ENCODE measurements at regions not wholly inside any gene's neighbourhood (a gene's known extent, or its start where the extent isn't known, plus 50 kb on each side); places are given as distances from the start of the nearest gene placed in this dataset.
"Not testable (repeated sequence)": the region's sequence is repeated elsewhere in the genome, so short reads cannot be mapped to it uniquely, and the experiment has no call there.

GRCh38 chr5:67722582-67722981, 493.0 kb upstream of the PIK3R1 start:
- H3K4me3 ChIP-seq (ENCODE audit: low read depth, low read length): not testable (repeated sequence)

DNA sequence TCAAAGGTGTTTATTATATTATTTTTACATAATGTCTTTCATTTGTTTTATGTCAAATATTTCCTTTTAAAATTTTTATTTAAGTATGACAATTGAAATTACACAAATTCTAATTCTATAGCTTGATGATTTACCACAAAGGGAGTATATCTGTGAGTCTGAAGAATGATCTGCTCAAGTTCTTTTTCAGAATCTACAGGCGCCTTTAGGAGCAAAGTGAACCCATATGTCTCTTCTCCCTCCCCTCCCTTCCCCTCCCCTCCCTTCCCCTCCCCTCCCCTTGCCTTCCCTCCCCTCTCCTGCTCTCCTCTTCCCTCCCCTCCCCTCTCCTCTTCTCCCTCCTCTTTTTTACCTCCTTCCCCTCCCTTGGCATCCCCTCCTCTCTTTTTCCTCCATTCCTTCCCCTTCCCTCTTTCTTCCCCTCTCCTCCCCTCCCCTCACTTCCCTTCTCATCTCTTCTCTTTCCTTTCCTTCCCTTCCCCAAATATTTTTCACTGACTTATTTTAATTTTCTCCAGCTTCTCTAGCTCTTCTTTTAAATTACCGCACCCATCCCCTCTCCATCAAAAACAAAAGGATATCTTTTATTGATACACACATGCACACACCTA, 495.3 kb upstream of the PIK3R1 start:
- no peak overlapping the region for H3K4me3 ChIP-seq (ENCODE audit: low read depth, low read length)

GRCh38 chr5:67702008-67702407, 505.4 kb upstream of the CD180 start:
- no peak overlapping the region for H3K4me3 ChIP-seq (ENCODE audit: low read depth, low read length)

GRCh38 chr5:67699560-67699959, 503.0 kb upstream of the CD180 start:
- no peak overlapping the region for H3K4me3 ChIP-seq (ENCODE audit: low read depth, low read length)

GRCh38 chr5:67696446-67696845, 499.8 kb upstream of the CD180 start:
- no peak overlapping the region for H3K4me3 ChIP-seq (ENCODE audit: low read depth, low read length)

- H3K4me3 ChIP-seq (ENCODE audit: low read depth, low read length): no peak overlapping the region
These were observed 498.8 kb upstream of the CD180 start for GRCh38 chr5:67695369-67695768.

GRCh38 chr5:67694810-67695191, 498.2 kb upstream of the CD180 start:
- no peak overlapping the region for H3K4me3 ChIP-seq (ENCODE audit: low read depth, low read length)

DNA sequence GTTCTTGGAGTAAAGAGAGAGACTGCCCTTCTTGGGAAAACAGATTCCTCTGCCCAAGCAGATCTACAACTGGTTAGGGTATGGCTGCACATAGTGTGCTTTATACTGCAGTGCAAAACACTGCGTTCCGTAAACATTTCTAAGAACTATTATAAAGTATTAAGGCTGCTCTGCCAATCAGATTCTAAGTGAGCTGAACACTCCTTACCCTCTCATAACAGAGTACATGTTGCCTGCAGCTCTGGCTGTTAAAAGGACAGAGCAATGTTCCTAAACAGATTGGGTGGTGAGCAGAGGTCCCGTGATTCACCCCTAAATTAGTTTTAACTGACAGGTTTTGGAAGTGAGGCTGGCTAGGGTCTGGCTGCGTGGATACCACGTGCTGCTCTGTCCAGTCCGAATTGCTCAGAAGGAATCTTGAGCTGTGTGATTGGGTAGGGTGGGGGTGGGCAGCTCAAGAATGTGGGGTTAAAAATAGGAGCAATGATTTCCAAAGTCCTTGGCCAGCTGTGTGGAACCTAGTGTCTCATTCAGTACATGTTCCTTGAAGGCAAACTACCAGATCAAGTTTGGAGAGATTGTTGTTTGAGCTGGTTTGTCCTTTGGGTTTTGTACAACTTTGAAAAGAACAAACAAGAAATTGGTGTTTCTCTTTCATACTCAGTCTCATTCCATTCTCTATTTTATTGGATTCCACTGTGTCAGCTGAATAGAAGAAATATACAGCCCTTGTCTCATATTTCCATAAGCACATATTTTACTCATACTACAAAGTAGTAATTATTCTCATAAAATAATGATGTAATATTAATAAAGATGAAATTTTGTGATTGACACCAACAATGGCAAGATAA, 497.6 kb upstream of the CD180 start:
- no peak overlapping the region for H3K4me3 ChIP-seq (ENCODE audit: low read depth, low read length)

- no peak overlapping the region for H3K4me3 ChIP-seq (ENCODE audit: low read depth, low read length)
These were observed 490.1 kb upstream of the CD180 start for GRCh38 chr5:67686746-67687145.

GRCh38 chr5:67681703-67682102, 485.1 kb upstream of the CD180 start:
- H3K4me3 ChIP-seq (ENCODE audit: low read depth, low read length): no peak overlapping the region

DNA sequence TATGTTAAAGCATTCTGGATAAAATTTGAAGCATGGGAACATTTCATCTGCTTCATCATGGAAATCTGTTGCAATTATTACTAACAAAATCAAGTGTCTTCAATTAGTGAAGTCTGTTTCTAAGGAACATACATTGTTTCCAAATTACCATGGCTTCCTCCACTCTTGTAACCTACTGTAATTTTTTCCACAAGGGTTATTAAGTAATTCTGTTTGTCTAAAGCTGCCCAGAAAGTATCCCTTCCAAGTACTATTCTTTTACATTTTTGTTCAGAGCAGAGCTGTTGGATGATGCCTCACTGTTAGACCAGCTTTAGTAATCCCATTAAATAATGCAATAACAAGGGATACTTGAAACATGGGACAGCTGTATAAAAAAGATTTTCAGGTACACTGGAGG, 483.5 kb upstream of the CD180 start:
- H3K4me3 ChIP-seq (ENCODE audit: low read depth, low read length): no peak overlapping the region

- no peak overlapping the region for H3K4me3 ChIP-seq (ENCODE audit: low read depth, low read length)
These were observed 482.7 kb upstream of the CD180 start for GRCh38 chr5:67679184-67679841.

DNA sequence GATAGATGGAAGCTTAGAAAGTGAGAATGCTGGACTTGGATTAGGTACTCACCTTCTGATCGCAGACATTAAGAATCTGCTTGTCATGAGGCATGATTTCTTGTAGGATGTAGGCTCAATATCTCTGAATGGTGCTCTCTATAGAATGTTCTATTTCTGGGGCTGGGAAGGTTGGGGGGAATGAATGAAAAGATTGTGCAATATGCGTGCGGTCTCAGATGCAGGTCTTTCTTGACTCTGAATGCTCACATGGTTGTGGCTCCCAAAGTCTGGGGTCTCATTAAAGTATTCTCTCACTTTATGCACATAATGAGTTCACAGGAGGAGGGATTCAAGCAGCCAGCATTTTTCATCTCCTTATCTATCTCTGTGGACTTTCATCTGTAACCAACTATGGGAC, 482.0 kb upstream of the CD180 start:
- no peak overlapping the region for H3K4me3 ChIP-seq (ENCODE audit: low read depth, low read length)

- H3K4me3 ChIP-seq (ENCODE audit: low read depth, low read length): no peak overlapping the region
These were observed 480.9 kb upstream of the CD180 start for GRCh38 chr5:67677422-67677970.

- no peak overlapping the region for H3K4me3 ChIP-seq (ENCODE audit: low read depth, low read length)
These were observed 480.3 kb upstream of the CD180 start for GRCh38 chr5:67676863-67677262.

DNA sequence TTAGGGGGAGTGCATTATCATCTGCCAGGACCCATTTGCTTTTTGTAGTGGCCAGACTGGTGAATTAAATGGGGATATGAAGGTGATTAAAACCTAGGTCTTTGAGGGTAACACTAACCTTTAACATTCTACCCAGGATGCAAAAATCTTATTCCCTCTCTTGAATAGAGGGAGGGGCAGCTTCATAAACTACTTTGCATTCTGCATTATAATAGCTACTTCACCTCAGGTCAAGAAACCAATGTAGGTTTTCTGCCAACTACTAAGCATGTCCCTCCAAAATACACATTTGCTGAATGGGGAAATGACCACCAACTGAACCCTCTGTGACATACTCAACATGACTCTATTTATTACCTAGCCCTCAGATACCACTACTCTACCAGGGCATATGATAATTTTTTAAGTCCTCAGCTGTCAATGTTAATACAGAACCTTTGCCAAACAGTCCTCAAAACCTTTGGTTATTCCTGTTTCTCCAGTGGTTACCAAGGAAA, 477.6 kb upstream of the CD180 start:
- no peak overlapping the region for H3K4me3 ChIP-seq (ENCODE audit: low read depth, low read length)

- H3K4me3 ChIP-seq (ENCODE audit: low read depth, low read length): no peak overlapping the region
These were observed 477.0 kb upstream of the CD180 start for GRCh38 chr5:67673618-67674017.

- no peak overlapping the region for H3K4me3 ChIP-seq (ENCODE audit: low read depth, low read length)
These were observed 476.6 kb upstream of the CD180 start for GRCh38 chr5:67673180-67673579.

GRCh38 chr5:67672636-67673035, 476.0 kb upstream of the CD180 start:
- H3K4me3 ChIP-seq (ENCODE audit: low read depth, low read length): no peak overlapping the region

- no peak overlapping the region for H3K4me3 ChIP-seq (ENCODE audit: low read depth, low read length)
These were observed 473.3 kb upstream of the CD180 start for GRCh38 chr5:67669916-67670315.

GRCh38 chr5:67660149-67660548, 463.6 kb upstream of the CD180 start:
- H3K4me3 ChIP-seq (ENCODE audit: low read depth, low read length): no peak overlapping the region

- no peak overlapping the region for H3K4me3 ChIP-seq (ENCODE audit: low read depth, low read length)
These were observed 462.7 kb upstream of the CD180 start for GRCh38 chr5:67659288-67659687.
